ENCODE measurements at regions not wholly inside any gene's neighbourhood (a gene's known extent, or its start where the extent isn't known, plus 50 kb on each side); places are given as distances from the start of the nearest gene placed in this dataset.

GRCh38 chr3:65196663-65197062 lies 508.9 kb upstream of the ADAMTS9 start:
- H3K9me3 ChIP-seq (ENCODE audit: control insufficient read depth, low read length) = no peaks in the 10 kb centered on the region
- 62 to 78% methylated on average over 2 to 3 of the region's 3 CpGs for WGBS, 2 experiments
- no peak overlapping the region for H3K27ac ChIP-seq (ENCODE audit: insufficient read depth, low read depth, low read length, poor library complexity, severe bottlenecking)
- peaks cover 11% of the 10 kb centered on the region for H3K4me1 ChIP-seq (ENCODE audit: control insufficient read depth, insufficient read depth, low read length)
- no peaks in the 10 kb centered on the region for H3K27me3 ChIP-seq (ENCODE audit: control insufficient read depth, insufficient read depth, low read length, poor library complexity, severe bottlenecking)
- H3K4me3 ChIP-seq (ENCODE audit: insufficient read depth, low read depth, low read length) = no peak overlapping the region
- no peaks in the 10 kb centered on the region for H3K36me3 ChIP-seq (ENCODE audit: control insufficient read depth, insufficient read depth, low read length)

GRCh38 chr3:65195211-65196006 lies 507.6 kb upstream of the ADAMTS9 start:
- 87 to 93% methylated on average over 8 of the region's 8 CpGs for WGBS, 2 experiments
- H3K9me3 ChIP-seq (ENCODE audit: control insufficient read depth, low read length) = no peaks in the 10 kb centered on the region
- H3K4me3 ChIP-seq (ENCODE audit: insufficient read depth, low read depth, low read length) = no peak overlapping the region
- no peaks in the 10 kb centered on the region for H3K27me3 ChIP-seq (ENCODE audit: control insufficient read depth, insufficient read depth, low read length, poor library complexity, severe bottlenecking)
- H3K36me3 ChIP-seq (ENCODE audit: control insufficient read depth, insufficient read depth, low read length) = no peaks in the 10 kb centered on the region
- H3K27ac ChIP-seq (ENCODE audit: insufficient read depth, low read depth, low read length, poor library complexity, severe bottlenecking) = no peak overlapping the region
- peaks cover under 1% of the 10 kb centered on the region for H3K4me1 ChIP-seq (ENCODE audit: control insufficient read depth, insufficient read depth, low read length)

- no peak overlapping the region for H3K4me3 ChIP-seq (ENCODE audit: insufficient read depth, low read depth, low read length)
- WGBS, 2 experiments = 99 to 100% methylated on average over 1 to 4 of the region's 4 CpGs
- H3K27ac ChIP-seq (ENCODE audit: insufficient read depth, low read depth, low read length, poor library complexity, severe bottlenecking) = no peak overlapping the region
- no peaks in the 10 kb centered on the region for H3K4me1 ChIP-seq (ENCODE audit: control insufficient read depth, insufficient read depth, low read length)
- no peaks in the 10 kb centered on the region for H3K36me3 ChIP-seq (ENCODE audit: control insufficient read depth, insufficient read depth, low read length)
- no peaks in the 10 kb centered on the region for H3K9me3 ChIP-seq (ENCODE audit: control insufficient read depth, low read length)
- no peaks in the 10 kb centered on the region for H3K27me3 ChIP-seq (ENCODE audit: control insufficient read depth, insufficient read depth, low read length, poor library complexity, severe bottlenecking)
Observed at GRCh38 chr3:65194744-65195143, 506.9 kb upstream of the ADAMTS9 start.

- WGBS, 2 experiments = 75 to 80% methylated on average over 6 of the region's 6 CpGs
- Histone ChIP-seq H3K27me3 (ENCODE audit: control insufficient read depth, insufficient read depth, low read length, poor library complexity, severe bottlenecking) (no peaks in the 10 kb centered on the region), H3K4me3 (ENCODE audit: insufficient read depth, low read depth, low read length) (no peak overlapping the region), H3K36me3 (ENCODE audit: control insufficient read depth, insufficient read depth, low read length) (no peaks in the 10 kb centered on the region), H3K9me3 (ENCODE audit: control insufficient read depth, low read length) (no peaks in the 10 kb centered on the region), H3K4me1 (ENCODE audit: control insufficient read depth, insufficient read depth, low read length) (no peaks in the 10 kb centered on the region), H3K27ac (ENCODE audit: insufficient read depth, low read depth, low read length, poor library complexity, severe bottlenecking) (no peak overlapping the region)
Observed at GRCh38 chr3:65194047-65194714, 506.4 kb upstream of the ADAMTS9 start.

GRCh38 chr3:65193531-65193930 lies 505.7 kb upstream of the ADAMTS9 start:
- Histone ChIP-seq H3K4me1 (ENCODE audit: control insufficient read depth, insufficient read depth, low read length) (no peaks in the 10 kb centered on the region), H3K9me3 (ENCODE audit: control insufficient read depth, low read length) (no peaks in the 10 kb centered on the region), H3K4me3 (ENCODE audit: insufficient read depth, low read depth, low read length) (no peak overlapping the region), H3K27me3 (ENCODE audit: control insufficient read depth, insufficient read depth, low read length, poor library complexity, severe bottlenecking) (no peaks in the 10 kb centered on the region), H3K36me3 (ENCODE audit: control insufficient read depth, insufficient read depth, low read length) (no peaks in the 10 kb centered on the region), H3K27ac (ENCODE audit: insufficient read depth, low read depth, low read length, poor library complexity, severe bottlenecking) (no peak overlapping the region)
- 87 to 91% methylated on average over 9 of the region's 9 CpGs for WGBS, 2 experiments

GRCh38 chr3:65190111-65190510 lies 502.3 kb upstream of the ADAMTS9 start:
- no peaks in the 10 kb centered on the region for H3K9me3 ChIP-seq (ENCODE audit: control insufficient read depth, low read length)
- WGBS, 2 experiments = 55 to 58% methylated on average over 1 of the region's 1 CpG
- no peaks in the 10 kb centered on the region for H3K4me1 ChIP-seq (ENCODE audit: control insufficient read depth, insufficient read depth, low read length)
- H3K36me3 ChIP-seq (ENCODE audit: control insufficient read depth, insufficient read depth, low read length) = no peaks in the 10 kb centered on the region
- H3K27me3 ChIP-seq (ENCODE audit: control insufficient read depth, insufficient read depth, low read length, poor library complexity, severe bottlenecking) = no peaks in the 10 kb centered on the region
- H3K27ac ChIP-seq (ENCODE audit: insufficient read depth, low read depth, low read length, poor library complexity, severe bottlenecking) = no peak overlapping the region
- H3K4me3 ChIP-seq (ENCODE audit: insufficient read depth, low read depth, low read length) = no peak overlapping the region

- H3K4me3 ChIP-seq (ENCODE audit: insufficient read depth, low read depth, low read length) = no peak overlapping the region
- no peaks in the 10 kb centered on the region for H3K4me1 ChIP-seq (ENCODE audit: control insufficient read depth, insufficient read depth, low read length)
- 100% methylated on average over 1 of the region's 2 CpGs; no CpG with 5 or more reads in 1 of the 2 experiments for WGBS, 2 experiments
- H3K27me3 ChIP-seq (ENCODE audit: control insufficient read depth, insufficient read depth, low read length, poor library complexity, severe bottlenecking) = no peaks in the 10 kb centered on the region
- H3K9me3 ChIP-seq (ENCODE audit: control insufficient read depth, low read length) = no peaks in the 10 kb centered on the region
- H3K36me3 ChIP-seq (ENCODE audit: control insufficient read depth, insufficient read depth, low read length) = no peaks in the 10 kb centered on the region
- H3K27ac ChIP-seq (ENCODE audit: insufficient read depth, low read depth, low read length, poor library complexity, severe bottlenecking) = no peak overlapping the region
Observed at GRCh38 chr3:65186268-65186667, 498.5 kb upstream of the ADAMTS9 start.

- no peaks in the 10 kb centered on the region for H3K36me3 ChIP-seq (ENCODE audit: control insufficient read depth, insufficient read depth, low read length)
- WGBS, 2 experiments = 71 to 89% methylated on average over 1 to 3 of the region's 3 CpGs
- H3K4me3 ChIP-seq (ENCODE audit: insufficient read depth, low read depth, low read length) = no peak overlapping the region
- no peaks in the 10 kb centered on the region for H3K27me3 ChIP-seq (ENCODE audit: control insufficient read depth, insufficient read depth, low read length, poor library complexity, severe bottlenecking)
- H3K27ac ChIP-seq (ENCODE audit: insufficient read depth, low read depth, low read length, poor library complexity, severe bottlenecking) = no peak overlapping the region
- H3K4me1 ChIP-seq (ENCODE audit: control insufficient read depth, insufficient read depth, low read length) = no peaks in the 10 kb centered on the region
- no peaks in the 10 kb centered on the region for H3K9me3 ChIP-seq (ENCODE audit: control insufficient read depth, low read length)
Observed at GRCh38 chr3:65182682-65183081, 494.9 kb upstream of the ADAMTS9 start.

GRCh38 chr3:65182085-65182484 lies 494.3 kb upstream of the ADAMTS9 start:
- Histone ChIP-seq H3K36me3 (ENCODE audit: control insufficient read depth, insufficient read depth, low read length) (no peaks in the 10 kb centered on the region), H3K27me3 (ENCODE audit: control insufficient read depth, insufficient read depth, low read length, poor library complexity, severe bottlenecking) (no peaks in the 10 kb centered on the region), H3K4me1 (ENCODE audit: control insufficient read depth, insufficient read depth, low read length) (no peaks in the 10 kb centered on the region), H3K4me3 (ENCODE audit: insufficient read depth, low read depth, low read length) (no peak overlapping the region), H3K9me3 (ENCODE audit: control insufficient read depth, low read length) (no peaks in the 10 kb centered on the region), H3K27ac (ENCODE audit: insufficient read depth, low read depth, low read length, poor library complexity, severe bottlenecking) (no peak overlapping the region)
- WGBS, 2 experiments = 96 to 98% methylated on average over 4 of the region's 4 CpGs

- no peaks in the 10 kb centered on the region for H3K9me3 ChIP-seq (ENCODE audit: control insufficient read depth, low read length)
- H3K4me1 ChIP-seq (ENCODE audit: control insufficient read depth, insufficient read depth, low read length) = no peaks in the 10 kb centered on the region
- 93 to 96% methylated on average over 5 to 6 of the region's 6 CpGs for WGBS, 2 experiments
- no peak overlapping the region for H3K4me3 ChIP-seq (ENCODE audit: insufficient read depth, low read depth, low read length)
- H3K27me3 ChIP-seq (ENCODE audit: control insufficient read depth, insufficient read depth, low read length, poor library complexity, severe bottlenecking) = no peaks in the 10 kb centered on the region
- no peak overlapping the region for H3K27ac ChIP-seq (ENCODE audit: insufficient read depth, low read depth, low read length, poor library complexity, severe bottlenecking)
- no peaks in the 10 kb centered on the region for H3K36me3 ChIP-seq (ENCODE audit: control insufficient read depth, insufficient read depth, low read length)
Observed at GRCh38 chr3:65181391-65181871, 493.6 kb upstream of the ADAMTS9 start.

Measured in ectodermal cell (in vitro differentiated cells).